Activated T-cell treated with anti-CD3 and anti-CD28 coated beads, Interleukin-2, amount 50 U/mL, for 24 hours (primary cell): ENCODE measurements at regions not wholly inside any gene's neighbourhood (a gene's known extent, or its start where the extent isn't known, plus 50 kb on each side); places are given as distances from the start of the nearest gene placed in this dataset.
"Not testable (repeated sequence)": the region's sequence is repeated elsewhere in the genome, so short reads cannot be mapped to it uniquely, and the experiment has no call there.

Experiments
- DNase-seq: peaks from one replicate; pipeline ENCODE4 v3.0.0-alpha.2; 2020
- H3K27ac Mint-ChIP-seq: 2 replicates; pipeline ENCODE4 v1.8.0; 2020; ENCODE audit warnings: mild to moderate bottlenecking, mixed read lengths
- H3K27me3 Mint-ChIP-seq: 2 replicates; pipeline ENCODE4 v1.8.0; 2020; ENCODE audit warnings: mixed read lengths
- H3K36me3 Mint-ChIP-seq: 2 replicates; pipeline ENCODE4 v1.8.0; 2020; ENCODE audit warnings: low read depth, mixed read lengths
- H3K4me1 Mint-ChIP-seq: 2 replicates; pipeline ENCODE4 v1.8.0; 2020; ENCODE audit warnings: low read depth, mixed read lengths
- H3K4me3 Mint-ChIP-seq: 2 replicates; pipeline ENCODE4 v1.8.0; 2020; ENCODE audit warnings: mild to moderate bottlenecking, moderate library complexity, mixed read lengths
- H3K9me3 Mint-ChIP-seq: 2 replicates; pipeline ENCODE4 v1.8.0; 2020; ENCODE audit warnings: mixed read lengths

GRCh38 chr15:77893671-77894640 is 183.6 kb downstream of the TBC1D2B start:
- H3K36me3 Mint-ChIP-seq, H3K9me3 Mint-ChIP-seq, H3K27me3 Mint-ChIP-seq, DNase-seq, H3K27ac Mint-ChIP-seq, H3K4me1 Mint-ChIP-seq, H3K4me3 Mint-ChIP-seq: not testable (repeated sequence)

GRCh38 chr15:77893246-77893645 is 184.3 kb downstream of the TBC1D2B start:
- not testable (repeated sequence) for H3K4me1 Mint-ChIP-seq, H3K9me3 Mint-ChIP-seq, H3K27me3 Mint-ChIP-seq, H3K27ac Mint-ChIP-seq, H3K4me3 Mint-ChIP-seq, H3K36me3 Mint-ChIP-seq, DNase-seq

GRCh38 chr15:77892335-77892734 is 185.2 kb downstream of the TBC1D2B start:
- Mint-ChIP-seq H3K36me3 (no peaks in the 10 kb centered on the region), H3K27ac (no peak overlapping the region), H3K27me3 (no peaks in the 10 kb centered on the region), H3K4me3 (no peak overlapping the region), H3K9me3 (no peaks in the 10 kb centered on the region), H3K4me1 (no peaks in the 10 kb centered on the region)
- DNase-seq = no peak

GRCh38 chr15:77891862-77892261 is 185.6 kb downstream of the TBC1D2B start:
- H3K4me3 Mint-ChIP-seq, DNase-seq, H3K9me3 Mint-ChIP-seq, H3K27ac Mint-ChIP-seq, H3K36me3 Mint-ChIP-seq, H3K27me3 Mint-ChIP-seq, H3K4me1 Mint-ChIP-seq: not testable (repeated sequence)

GRCh38 chr15:77890911-77891801 is 186.4 kb downstream of the TBC1D2B start:
- H3K9me3 Mint-ChIP-seq, H3K4me3 Mint-ChIP-seq, DNase-seq: not testable (repeated sequence)

DNA sequence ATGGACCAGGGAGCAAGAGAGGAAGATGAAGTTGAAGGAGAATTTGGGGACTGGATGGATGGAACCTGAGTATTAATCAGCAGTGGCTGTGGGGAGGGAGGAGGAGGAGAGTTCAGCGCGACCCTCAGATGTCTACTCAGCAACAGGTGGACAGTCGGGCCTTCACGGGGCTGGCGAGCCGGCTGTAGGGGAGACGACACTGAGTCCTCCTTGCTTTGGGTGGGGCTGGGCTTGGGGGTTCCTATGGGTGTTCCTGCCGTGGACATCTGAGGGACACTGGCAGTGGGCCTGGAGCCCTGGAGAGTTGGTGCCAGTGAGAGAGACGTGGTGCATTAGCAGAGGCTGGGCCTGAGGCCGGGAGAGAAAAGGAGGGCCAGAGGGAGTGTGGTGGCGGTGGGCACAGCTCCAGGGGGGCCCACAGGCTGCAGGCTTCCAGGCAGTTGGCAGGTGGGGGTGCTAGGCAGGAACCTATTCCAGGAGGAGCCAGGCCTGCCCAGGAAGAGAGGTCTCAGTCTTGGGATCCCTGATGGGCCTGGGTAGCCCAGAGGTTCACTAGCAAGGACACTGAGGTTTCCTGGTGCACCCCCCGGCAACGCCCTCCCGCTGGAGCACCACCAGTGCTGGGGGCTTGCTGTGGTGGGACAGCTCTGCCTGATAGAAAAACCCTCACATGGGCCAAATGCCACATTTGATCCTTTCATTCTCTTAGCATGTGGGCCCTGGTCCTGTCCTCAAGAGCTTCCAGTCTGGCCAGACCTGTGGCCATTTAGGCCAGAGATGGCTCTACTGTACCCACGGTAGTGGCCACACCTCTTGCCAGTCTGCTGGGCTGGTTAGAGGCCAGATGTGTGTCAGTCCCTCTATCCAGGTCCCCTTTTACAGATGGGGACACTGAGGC is 187.4 kb downstream of the TBC1D2B start:
- H3K9me3 Mint-ChIP-seq, H3K27me3 Mint-ChIP-seq, H3K4me3 Mint-ChIP-seq, H3K4me1 Mint-ChIP-seq, H3K36me3 Mint-ChIP-seq, DNase-seq, H3K27ac Mint-ChIP-seq: not testable (repeated sequence)

More at GRCh38 chr15:77890911-77891801, 186.4 kb downstream of the TBC1D2B start:
- not testable (repeated sequence) for H3K27me3 Mint-ChIP-seq, H3K4me1 Mint-ChIP-seq, H3K36me3 Mint-ChIP-seq, H3K27ac Mint-ChIP-seq

- no peak overlapping the region for H3K27ac Mint-ChIP-seq
- H3K4me1 Mint-ChIP-seq = no peaks in the 10 kb centered on the region
- no peaks in the 10 kb centered on the region for H3K9me3 Mint-ChIP-seq
- DNase-seq = no peak
- no peaks in the 10 kb centered on the region for H3K27me3 Mint-ChIP-seq
- H3K4me3 Mint-ChIP-seq = no peak overlapping the region
- H3K36me3 Mint-ChIP-seq = no peaks in the 10 kb centered on the region
Measured at GRCh38 chr15:77889009-77889806, 188.3 kb downstream of the TBC1D2B start.

DNA sequence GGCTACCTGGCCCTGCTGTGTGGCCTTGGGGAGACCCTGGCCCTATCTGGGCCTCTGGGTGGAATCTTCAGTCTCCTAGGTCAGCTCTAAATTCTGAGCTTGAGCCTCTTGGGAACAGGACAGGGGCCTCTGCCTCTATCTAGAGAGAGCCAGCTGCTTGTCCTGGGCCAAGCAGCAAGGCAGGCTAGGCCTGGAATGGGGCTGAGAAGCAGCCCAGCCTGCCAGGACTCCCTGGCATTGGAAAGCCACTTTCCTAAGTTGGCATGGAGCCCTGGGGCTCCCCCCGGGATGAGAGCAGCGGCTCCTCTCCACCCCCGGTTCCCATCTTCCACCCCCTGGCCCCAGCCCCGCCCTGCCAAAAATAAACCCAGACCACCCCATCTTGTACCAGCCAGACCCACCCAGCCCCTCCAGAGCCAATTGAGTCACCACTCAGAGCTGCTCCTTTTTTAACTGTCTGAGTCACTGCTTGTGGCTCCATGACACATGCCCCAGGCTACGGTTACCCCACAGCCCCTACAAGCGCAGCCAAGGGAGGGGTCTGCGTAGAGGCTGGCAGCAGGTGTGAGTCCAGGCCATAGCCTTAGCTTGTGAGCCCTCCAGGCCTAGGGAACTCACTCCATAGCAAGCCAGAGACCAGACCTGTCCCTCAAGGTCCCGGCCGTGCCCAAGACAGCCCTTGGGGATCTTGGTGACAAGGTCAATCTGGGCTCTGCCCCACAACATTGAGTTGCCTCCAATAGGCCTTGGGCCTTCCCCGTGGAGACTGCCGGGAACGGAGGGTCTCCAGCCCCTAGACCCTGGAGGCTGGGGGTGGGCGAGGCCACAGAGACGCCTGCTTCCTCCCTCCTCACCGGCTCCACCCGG is 189.7 kb downstream of the TBC1D2B start:
- not testable (repeated sequence) for DNase-seq, H3K27ac Mint-ChIP-seq, H3K36me3 Mint-ChIP-seq, H3K4me3 Mint-ChIP-seq, H3K4me1 Mint-ChIP-seq, H3K27me3 Mint-ChIP-seq, H3K9me3 Mint-ChIP-seq

- no peak for DNase-seq
- no peaks in the 10 kb centered on the region for H3K9me3 Mint-ChIP-seq
- no peak overlapping the region for H3K4me3 Mint-ChIP-seq
- H3K27ac Mint-ChIP-seq = no peak overlapping the region
- H3K4me1 Mint-ChIP-seq = no peaks in the 10 kb centered on the region
- no peaks in the 10 kb centered on the region for H3K36me3 Mint-ChIP-seq
- H3K27me3 Mint-ChIP-seq = no peaks in the 10 kb centered on the region
Measured at GRCh38 chr15:77886805-77887448, 190.6 kb downstream of the TBC1D2B start.

GRCh38 chr15:77885877-77886500 is 191.5 kb downstream of the TBC1D2B start:
- H3K27me3 Mint-ChIP-seq, H3K36me3 Mint-ChIP-seq, H3K9me3 Mint-ChIP-seq, H3K27ac Mint-ChIP-seq, H3K4me3 Mint-ChIP-seq, H3K4me1 Mint-ChIP-seq, DNase-seq: not testable (repeated sequence)

DNA sequence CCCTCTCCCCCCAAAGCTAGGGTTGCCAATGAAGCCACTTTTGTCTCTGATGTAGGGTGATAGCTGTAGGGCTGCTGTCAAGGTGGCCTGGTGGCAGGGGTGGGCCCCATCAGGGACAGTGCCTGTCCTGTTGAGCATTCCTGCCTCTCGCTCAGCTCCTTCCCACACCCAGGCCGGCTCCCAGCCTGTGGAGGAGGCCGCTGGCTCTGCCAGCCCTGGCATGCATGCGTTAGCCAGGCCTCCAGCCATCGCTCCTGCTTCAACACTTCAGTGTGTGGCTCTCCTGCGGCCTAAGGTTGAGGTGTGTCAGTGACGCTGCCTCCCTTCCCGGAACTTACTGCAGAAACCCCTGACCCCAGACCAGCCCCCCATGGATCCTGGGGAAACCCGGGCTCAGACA is 194.5 kb downstream of the TBC1D2B start:
- not testable (repeated sequence) for H3K27ac Mint-ChIP-seq, H3K27me3 Mint-ChIP-seq, H3K36me3 Mint-ChIP-seq, DNase-seq, H3K9me3 Mint-ChIP-seq, H3K4me1 Mint-ChIP-seq, H3K4me3 Mint-ChIP-seq

DNA sequence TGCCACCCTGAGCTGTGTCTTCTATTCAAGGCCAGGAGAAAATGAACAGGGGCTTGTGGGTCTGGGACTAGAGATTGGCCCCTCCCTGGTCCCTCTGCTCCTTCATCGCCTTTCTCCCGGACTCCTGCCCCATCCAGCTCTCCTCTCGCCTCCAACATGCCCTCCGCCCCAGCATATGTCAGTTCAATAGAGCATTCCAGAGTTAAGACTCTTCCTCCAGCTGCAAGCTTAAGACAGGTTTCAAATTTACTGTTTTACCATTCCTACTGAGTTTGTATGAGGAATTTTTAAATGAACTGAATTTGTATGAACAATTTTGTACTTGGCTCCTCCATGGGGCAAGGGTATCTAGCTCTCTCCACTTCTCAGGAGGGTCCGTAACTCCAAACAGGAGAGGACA is 195.6 kb downstream of the TBC1D2B start:
- Mint-ChIP-seq H3K9me3 (no peaks in the 10 kb centered on the region), H3K36me3 (no peaks in the 10 kb centered on the region), H3K4me1 (no peaks in the 10 kb centered on the region), H3K27ac (no peak overlapping the region), H3K4me3 (no peak overlapping the region), H3K27me3 (no peaks in the 10 kb centered on the region)
- no peak for DNase-seq
